CD4-positive, alpha-beta T cell (primary cell): ENCODE measurements at regions not wholly inside any gene's neighbourhood (a gene's known extent, or its start where the extent isn't known, plus 50 kb on each side); places are given as distances from the start of the nearest gene placed in this dataset.

ENCODE experiments used
- ATAC-seq: fragments of 200-7000 bp; cut with Tn5 transposase; one replicate; pipeline ENCODE4 v1.10.0; 2022; ENCODE audit warnings: mild to moderate bottlenecking; ENCODE audit not compliant: poor library complexity
- CTCF ChIA-PET: fragments of 350-600 bp; sonication (Branson Sonifier 250); formaldehyde crosslinking; loops from one replicate; lab custom pipeline; 2021; ENCODE audit warnings: antibody characterized with exemption, inconsistent platforms; lab: Charles Lee
- POLR2A ChIA-PET: fragments of 350-600 bp; sonication (Branson Sonifier 250); formaldehyde crosslinking; loops from one replicate; lab custom pipeline; 2021; ENCODE audit warnings: antibody characterized with exemption, inconsistent platforms; lab: Charles Lee
- DNase-seq, 14 experiments: peaks; one replicate each; pipeline ENCODE4 v3.0.0-alpha.2; 2013 to 2020; ENCODE audit warnings: mixed read lengths in 2 of 14
- H3K27ac ChIP-seq, 2 donors: one replicate each; pipeline versions ENCODE4 v1.5.1 to v1.7.0; 2013; ENCODE audit warnings: low read length in 2 of 2, low read depth in 1 of 2, mild to moderate bottlenecking in 1 of 2
- H3K27me3 ChIP-seq, 2 experiments: 1 replicate in 1 of 2; 2 replicates in 1 of 2; pipeline versions ENCODE4 v1.6.1 to v1.7.0; 2013; ENCODE audit warnings: low read length in 2 of 2, control low read depth in 1 of 2, mild to moderate bottlenecking in 1 of 2, moderate library complexity in 1 of 2; ENCODE audit not compliant: insufficient read depth in 2 of 2, control insufficient read depth in 1 of 2
- H3K36me3 ChIP-seq: one replicate; pipeline ENCODE4 v1.6.1; 2013; ENCODE audit warnings: low read length, control low read depth; ENCODE audit not compliant: insufficient read depth
- H3K4me1 ChIP-seq: one replicate; pipeline ENCODE4 v1.6.1; 2013; ENCODE audit warnings: low read length, control low read depth; ENCODE audit not compliant: insufficient read depth
- H3K4me3 ChIP-seq: one replicate; pipeline ENCODE4 v1.5.1; 2013; ENCODE audit warnings: mild to moderate bottlenecking, low read length, moderate library complexity
- H3K9me3 ChIP-seq, 2 experiments: 1 replicate in 1 of 2; 2 replicates in 1 of 2; pipeline versions ENCODE4 v1.6.1 to v1.7.0; 2013; ENCODE audit warnings: low read length in 2 of 2, mild to moderate bottlenecking in 2 of 2, control low read depth in 1 of 2, moderate library complexity in 1 of 2; ENCODE audit not compliant: control insufficient read depth in 1 of 2, insufficient read depth in 1 of 2
- H3K27ac Mint-ChIP-seq: one replicate; pipeline ENCODE4 v1.8.0; 2020; ENCODE audit warnings: mixed read lengths
- H3K27me3 Mint-ChIP-seq: one replicate; pipeline ENCODE4 v1.8.0; 2021; ENCODE audit warnings: mixed read lengths
- H3K36me3 Mint-ChIP-seq: one replicate; pipeline ENCODE4 v1.8.0; 2021; ENCODE audit warnings: low read depth, mixed read lengths
- H3K4me1 Mint-ChIP-seq: one replicate; pipeline ENCODE4 v1.8.0; 2021; ENCODE audit warnings: low read depth, mixed read lengths
- H3K4me3 Mint-ChIP-seq: one replicate; pipeline ENCODE4 v1.8.0; 2020; ENCODE audit warnings: mild to moderate bottlenecking, mixed read lengths
- H3K9me3 Mint-ChIP-seq: one replicate; pipeline ENCODE4 v1.8.0; 2020; ENCODE audit warnings: mixed read lengths
- CTCF ChIP-seq: fragments of 200-600 bp; IDR thresholded peaks from one replicate; pipeline ENCODE4 v1.8.0; 2022; ENCODE audit warnings: antibody characterized with exemption, mild to moderate bottlenecking
- intact Hi-C, 2 experiments: fragments of 100-400 bp; cut with DNase I in 1 of 2; cut with micrococcal nuclease in 1 of 2; formaldehyde crosslinking; loops; one replicate each; pipeline versions ENCODE4 v1.15.1 to v1.9.0; 2023 to 2025; cut with DNase I, micrococcal nuclease

GRCh38 chr3:106268696-106269095, 399.9 kb upstream of the CBLB start:
- intact Hi-C loops, result no loop called here
- Mint-ChIP-seq H3K27ac (no peak overlapping the region), H3K4me1 (no peaks in the 10 kb centered on the region), H3K27me3 (no peaks in the 10 kb centered on the region), H3K4me3 (no peak overlapping the region), H3K9me3 (no peaks in the 10 kb centered on the region), H3K36me3 (no peaks in the 10 kb centered on the region)
- CTCF ChIA-PET, result no interaction called here
- H3K4me3 ChIP-seq, result no peak overlapping the region
- no peak overlapping the region for H3K27ac ChIP-seq
- ATAC-seq (no peak), DNase-seq (no peak)
- no peaks in the 10 kb centered on the region for H3K9me3 ChIP-seq
- POLR2A ChIA-PET, result no interaction called here
- TF ChIP-seq CTCF, result no peak
- no peaks in the 10 kb centered on the region for H3K27me3 ChIP-seq
- H3K4me1 ChIP-seq, result no peaks in the 10 kb centered on the region
- no peaks in the 10 kb centered on the region for H3K36me3 ChIP-seq

GRCh38 chr3:106272302-106272701, 403.5 kb upstream of the CBLB start:
- no peak overlapping the region for H3K27ac ChIP-seq
- intact Hi-C loops, result no loop called here
- CTCF ChIA-PET, result no interaction called here
- Mint-ChIP-seq H3K27me3 (no peaks in the 10 kb centered on the region), H3K36me3 (no peaks in the 10 kb centered on the region), H3K4me3 (no peak overlapping the region), H3K4me1 (peaks cover 6% of the 10 kb centered on the region), H3K9me3 (no peaks in the 10 kb centered on the region), H3K27ac (no peak overlapping the region)
- H3K27me3 ChIP-seq, result no peaks in the 10 kb centered on the region
- no peaks in the 10 kb centered on the region for H3K9me3 ChIP-seq
- ATAC-seq (no peak), DNase-seq (no peak)
- POLR2A ChIA-PET, result no interaction called here
- no peak for TF ChIP-seq CTCF
- no peaks in the 10 kb centered on the region for H3K36me3 ChIP-seq
- H3K4me3 ChIP-seq, result no peak overlapping the region
- no peaks in the 10 kb centered on the region for H3K4me1 ChIP-seq

GRCh38 chr3:106275592-106275991, 406.8 kb upstream of the CBLB start:
- H3K27ac ChIP-seq, result no peak overlapping the region
- POLR2A ChIA-PET, result no interaction called here
- ATAC-seq (no peak), DNase-seq (no peak)
- no peaks in the 10 kb centered on the region for H3K27me3 ChIP-seq
- Mint-ChIP-seq H3K36me3 (no peaks in the 10 kb centered on the region), H3K4me1 (peaks cover 8% of the 10 kb centered on the region), H3K27ac (no peak overlapping the region), H3K27me3 (no peaks in the 10 kb centered on the region), H3K9me3 (no peaks in the 10 kb centered on the region), H3K4me3 (no peak overlapping the region)
- no peaks in the 10 kb centered on the region for H3K4me1 ChIP-seq
- H3K36me3 ChIP-seq, result no peaks in the 10 kb centered on the region
- CTCF ChIA-PET, result no interaction called here
- intact Hi-C loops, result no loop called here
- no peak overlapping the region for H3K4me3 ChIP-seq
- no peak for TF ChIP-seq CTCF
- no peaks in the 10 kb centered on the region for H3K9me3 ChIP-seq
